Subcutaneous abdominal adipose tissue (tissue), 5 donors: ENCODE measurements at regions not wholly inside any gene's neighbourhood (a gene's known extent, or its start where the extent isn't known, plus 50 kb on each side); places are given as distances from the start of the nearest gene placed in this dataset.

Experiments
- H3K27ac ChIP-seq: one replicate; pipeline ENCODE4 v1.7.0; 2013; ENCODE audit warnings: low read depth, mild to moderate bottlenecking, inconsistent platforms, low read length, moderate library complexity
- H3K27me3 ChIP-seq, 5 donors: one replicate each; pipeline ENCODE4 v1.7.0; 2013; ENCODE audit warnings: low read length in 5 of 5, inconsistent platforms in 1 of 5; ENCODE audit not compliant: control insufficient read depth in 5 of 5, insufficient read depth in 4 of 5
- H3K36me3 ChIP-seq, 5 donors: one replicate each; pipeline ENCODE4 v1.7.0; 2013; ENCODE audit warnings: low read length in 5 of 5; ENCODE audit not compliant: control insufficient read depth in 5 of 5, insufficient read depth in 5 of 5
- H3K4me1 ChIP-seq, 5 donors: one replicate each; pipeline ENCODE4 v1.7.0; 2013; ENCODE audit warnings: low read length in 5 of 5, mild to moderate bottlenecking in 3 of 5, moderate library complexity in 1 of 5; ENCODE audit not compliant: control insufficient read depth in 5 of 5, insufficient read depth in 5 of 5
- H3K4me3 ChIP-seq, 5 donors: one replicate each; pipeline ENCODE4 v1.7.0; 2013; ENCODE audit warnings: low read length in 5 of 5, low read depth in 1 of 5
- H3K9ac ChIP-seq, 5 donors: one replicate each; pipeline ENCODE4 v1.7.0; 2013; ENCODE audit warnings: low read length in 5 of 5, mild to moderate bottlenecking in 4 of 5, moderate library complexity in 3 of 5
- H3K9me3 ChIP-seq, 5 donors: one replicate each; pipeline ENCODE4 v1.7.0; 2013; ENCODE audit warnings: low read length in 5 of 5; ENCODE audit not compliant: control insufficient read depth in 5 of 5
- donor health status: healthy.
- donor health status: healthy.
- donor health status: healthy.
- donor health status: healthy.
- donor health status: healthy.

DNA sequence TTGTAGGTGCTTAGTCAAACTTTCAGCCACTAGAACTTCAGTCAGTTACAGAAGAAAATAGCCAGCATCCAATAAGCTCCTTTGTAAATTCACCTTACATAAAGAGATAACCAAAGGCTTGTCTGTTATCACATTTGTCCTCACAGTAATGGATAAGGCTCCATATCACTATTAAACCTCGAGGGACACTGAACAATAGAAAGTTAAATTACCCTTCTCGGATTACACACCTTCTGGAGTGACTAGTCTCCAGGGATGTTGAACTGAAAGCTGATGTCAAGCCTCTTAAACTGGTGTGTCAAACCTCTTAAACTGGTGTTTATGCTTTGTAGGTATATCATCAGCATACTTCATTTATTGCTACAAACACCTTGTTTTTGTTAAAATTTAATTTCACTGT, 639.0 kb downstream of the CENPC start:
- H3K9me3 ChIP-seq = no peaks in the 10 kb centered on the region
- H3K36me3 ChIP-seq = no peaks in the 10 kb centered on the region
- H3K4me3 ChIP-seq = no peak overlapping the region

DNA sequence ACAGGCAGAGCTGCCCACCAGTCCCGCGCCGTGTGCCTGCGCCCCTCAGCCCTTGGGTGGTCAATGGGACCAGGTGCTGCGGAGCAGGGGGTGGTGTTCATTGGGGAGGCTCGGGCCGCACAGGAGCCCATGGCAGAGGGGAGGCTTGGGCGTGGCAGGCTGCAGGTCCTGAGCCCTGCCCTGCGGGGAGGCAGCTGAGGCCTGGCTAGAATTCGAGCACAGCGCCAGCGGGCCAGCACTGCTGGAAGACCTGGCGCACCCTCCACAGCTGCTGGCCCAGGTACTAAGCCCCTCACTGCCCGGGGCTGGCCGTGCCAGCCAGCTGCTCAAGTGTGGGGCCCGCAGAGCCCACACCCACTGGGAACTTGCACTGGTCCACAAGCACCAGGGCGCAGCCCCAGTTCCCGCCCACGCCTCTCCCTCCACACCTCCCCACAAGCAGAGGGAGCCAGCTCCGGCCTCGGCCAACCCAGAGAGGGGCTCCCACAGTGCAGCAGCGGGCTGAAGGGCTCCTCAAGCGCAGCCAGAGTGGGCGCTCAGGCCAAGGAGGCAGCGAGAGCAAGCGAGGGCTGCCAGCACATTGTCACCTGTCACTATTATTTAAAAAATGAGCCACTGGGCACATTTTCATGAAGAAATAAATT, 645.8 kb downstream of the CENPC start:
- no peaks in the 10 kb centered on the region for H3K36me3 ChIP-seq
- H3K4me3 ChIP-seq = no peak overlapping the region
- H3K4me1 ChIP-seq = no peaks in the 10 kb centered on the region
- H3K27ac ChIP-seq = no peak overlapping the region
- H3K27me3 ChIP-seq = no peaks in the 10 kb centered on the region
- no peak overlapping the region for H3K9ac ChIP-seq
- peaks cover 0 to 3% (median 2%) of the 10 kb centered on the region in 5 donors for H3K9me3 ChIP-seq

More for the DNA sequence above, 639.0 kb downstream of the CENPC start:
- Histone ChIP-seq H3K27me3 (no peaks in the 10 kb centered on the region), H3K4me1 (no peaks in the 10 kb centered on the region), H3K27ac (no peak overlapping the region), H3K9ac (no peak overlapping the region)

DNA sequence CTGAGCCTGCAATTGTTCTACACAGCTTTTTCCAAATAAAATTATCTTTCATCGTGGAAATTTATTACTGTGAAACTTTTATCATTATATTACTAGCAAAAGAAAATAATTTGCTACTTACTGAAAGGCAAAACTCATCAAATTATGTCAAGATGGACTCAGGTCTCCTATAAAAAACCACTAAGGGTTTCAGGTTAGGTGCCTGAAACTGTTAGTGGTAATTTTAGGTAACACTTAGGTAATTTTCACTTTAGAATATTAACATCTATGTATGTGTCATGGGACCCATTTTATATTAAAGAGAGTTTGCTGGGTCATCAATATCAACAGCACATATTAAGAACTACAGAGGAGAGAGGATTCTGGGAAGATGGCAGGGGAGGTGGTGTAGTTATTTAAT, 651.5 kb downstream of the CENPC start:
- Histone ChIP-seq H3K4me1 (no peaks in the 10 kb centered on the region), H3K27ac (no peak overlapping the region), H3K4me3 (no peak overlapping the region), H3K9ac (no peak overlapping the region), H3K27me3 (peaks cover 0 to 5% (median 0%) of the 10 kb centered on the region in 5 donors), H3K9me3 (no peaks in the 10 kb centered on the region), H3K36me3 (no peaks in the 10 kb centered on the region)

DNA sequence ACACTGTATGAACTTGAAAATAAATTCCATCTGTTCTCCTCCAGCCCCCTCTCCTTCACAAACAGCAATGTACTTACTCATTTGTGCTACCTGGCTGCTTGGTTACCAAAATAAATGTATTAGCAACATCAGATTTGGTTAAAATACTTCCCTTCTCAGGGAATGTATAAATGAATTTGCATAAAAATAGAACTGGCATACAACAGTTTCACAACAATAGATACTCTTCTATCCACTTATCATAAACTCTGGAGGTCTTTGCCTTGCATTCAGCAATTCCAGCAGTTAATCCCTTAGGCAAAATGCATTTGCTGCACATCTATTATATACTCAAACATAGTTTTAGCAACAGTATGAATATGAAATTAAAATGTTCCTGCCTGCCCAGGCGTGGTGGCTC, 658.2 kb downstream of the CENPC start:
- no peak overlapping the region for H3K9ac ChIP-seq
- H3K4me1 ChIP-seq = no peaks in the 10 kb centered on the region
- no peak overlapping the region for H3K27ac ChIP-seq
- H3K9me3 ChIP-seq = peaks cover 0 to 6% (median 0%) of the 10 kb centered on the region in 5 donors
- no peak overlapping the region for H3K4me3 ChIP-seq
- no peaks in the 10 kb centered on the region for H3K36me3 ChIP-seq
- H3K27me3 ChIP-seq = peaks cover 0 to 5% (median 0%) of the 10 kb centered on the region in 5 donors

DNA sequence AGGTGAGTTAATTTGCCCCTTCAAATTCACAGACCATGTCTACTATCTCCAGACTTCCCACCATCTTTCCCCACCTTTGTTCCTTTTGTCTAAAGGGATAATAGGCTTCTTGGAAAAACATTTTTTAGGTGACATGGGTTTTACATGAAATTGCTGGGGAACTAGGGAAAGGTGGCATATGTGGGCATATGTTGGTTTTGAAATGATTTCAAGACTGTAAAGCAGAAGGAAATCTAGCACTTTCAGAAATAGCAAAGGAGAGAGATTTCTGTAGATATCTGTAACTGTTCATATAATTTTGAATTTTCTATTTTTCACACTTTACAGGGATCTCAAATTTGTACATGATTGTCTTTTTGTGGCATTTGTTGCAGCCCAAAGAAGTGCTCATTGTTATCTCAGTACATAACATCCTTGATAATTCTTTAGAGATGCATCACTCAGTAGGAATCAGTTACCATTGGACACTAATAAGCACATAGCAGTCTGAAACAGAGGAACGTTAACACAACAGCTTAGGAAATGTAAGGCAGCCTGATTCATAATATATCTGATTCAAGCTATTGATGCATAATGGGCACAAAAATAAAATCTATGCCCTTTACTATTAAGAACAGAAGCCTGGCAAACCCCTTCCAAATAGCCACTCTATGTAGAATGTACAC, 659.7 kb downstream of the CENPC start:
- H3K27ac ChIP-seq = no peak overlapping the region
- peaks cover 0 to under 1% (median 0%) of the 10 kb centered on the region in 5 donors for H3K27me3 ChIP-seq
- H3K4me1 ChIP-seq = no peaks in the 10 kb centered on the region
- no peak overlapping the region for H3K9ac ChIP-seq
- no peaks in the 10 kb centered on the region for H3K36me3 ChIP-seq
- H3K4me3 ChIP-seq = no peak overlapping the region
- peaks cover 0 to 6% (median 0%) of the 10 kb centered on the region in 5 donors for H3K9me3 ChIP-seq

DNA sequence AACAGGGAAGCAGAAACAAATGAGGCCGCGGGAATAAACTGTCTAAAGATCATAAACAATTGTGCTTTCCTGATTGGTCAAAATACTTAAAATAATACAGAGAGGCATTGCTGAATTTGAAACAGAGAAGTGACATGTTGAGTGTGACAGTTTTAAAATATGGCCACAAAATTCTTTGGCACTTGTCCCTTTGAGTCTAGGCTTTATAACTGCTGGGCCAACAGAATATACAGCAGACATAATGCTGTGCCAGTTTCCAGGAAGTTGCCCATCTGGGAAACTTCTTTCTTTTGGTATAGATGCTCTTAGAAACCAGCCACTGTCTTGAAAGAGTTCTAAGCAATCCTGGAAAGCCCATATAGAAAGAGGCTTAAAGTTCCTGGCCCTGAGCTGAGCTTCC, 668.4 kb downstream of the CENPC start:
- no peak overlapping the region for H3K27ac ChIP-seq
- no peak overlapping the region for H3K4me3 ChIP-seq
- no peaks in the 10 kb centered on the region for H3K4me1 ChIP-seq
- H3K27me3 ChIP-seq = no peaks in the 10 kb centered on the region
- no peak overlapping the region for H3K9ac ChIP-seq
- H3K36me3 ChIP-seq = no peaks in the 10 kb centered on the region
- H3K9me3 ChIP-seq = no peaks in the 10 kb centered on the region

DNA sequence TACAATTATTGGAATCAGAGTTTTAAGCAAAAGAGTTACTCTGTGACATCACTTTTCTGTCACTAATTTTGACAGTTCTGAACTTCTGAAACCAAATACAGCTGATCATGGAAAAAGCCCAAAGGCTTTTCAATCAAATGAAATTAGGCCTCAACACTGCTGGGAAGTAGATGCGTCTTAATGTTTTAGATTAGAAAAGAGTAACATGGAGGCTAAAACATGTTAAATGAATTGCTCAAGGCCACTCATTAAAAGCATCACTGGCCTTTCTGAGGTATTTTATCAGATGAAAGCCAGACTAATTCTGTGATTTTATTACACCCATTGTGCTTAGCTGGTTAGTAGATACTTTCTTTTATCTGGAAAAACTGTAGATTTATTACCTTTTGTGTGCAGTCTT, 672.6 kb downstream of the CENPC start:
- Histone ChIP-seq H3K27me3 (no peaks in the 10 kb centered on the region), H3K36me3 (no peaks in the 10 kb centered on the region), H3K27ac (no peak overlapping the region), H3K9me3 (no peaks in the 10 kb centered on the region), H3K4me1 (no peaks in the 10 kb centered on the region), H3K9ac (no peak overlapping the region), H3K4me3 (no peak overlapping the region)

DNA sequence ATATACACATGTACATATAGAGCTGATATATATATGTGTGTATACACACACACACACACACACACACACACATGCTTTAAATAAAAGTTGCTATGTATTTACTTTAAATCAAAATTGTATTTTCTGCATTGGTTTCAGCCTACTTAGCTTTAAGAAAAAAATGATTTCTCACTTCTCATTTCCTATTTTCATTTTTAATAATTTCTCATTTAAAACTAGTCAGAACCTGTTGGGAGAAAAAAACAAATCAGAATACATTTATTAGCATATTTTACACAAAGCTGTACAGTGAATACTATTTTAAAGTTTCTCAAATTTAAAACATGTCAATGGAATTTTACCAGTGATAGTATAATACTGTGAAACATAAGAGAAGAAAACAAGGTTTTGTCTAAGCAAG, 681.8 kb downstream of the CENPC start:
- H3K9ac ChIP-seq = no peak overlapping the region
- H3K36me3 ChIP-seq = no peaks in the 10 kb centered on the region
- H3K27me3 ChIP-seq = no peaks in the 10 kb centered on the region
- no peak overlapping the region for H3K4me3 ChIP-seq
- no peaks in the 10 kb centered on the region for H3K9me3 ChIP-seq
- no peak overlapping the region for H3K27ac ChIP-seq
- no peaks in the 10 kb centered on the region for H3K4me1 ChIP-seq

DNA sequence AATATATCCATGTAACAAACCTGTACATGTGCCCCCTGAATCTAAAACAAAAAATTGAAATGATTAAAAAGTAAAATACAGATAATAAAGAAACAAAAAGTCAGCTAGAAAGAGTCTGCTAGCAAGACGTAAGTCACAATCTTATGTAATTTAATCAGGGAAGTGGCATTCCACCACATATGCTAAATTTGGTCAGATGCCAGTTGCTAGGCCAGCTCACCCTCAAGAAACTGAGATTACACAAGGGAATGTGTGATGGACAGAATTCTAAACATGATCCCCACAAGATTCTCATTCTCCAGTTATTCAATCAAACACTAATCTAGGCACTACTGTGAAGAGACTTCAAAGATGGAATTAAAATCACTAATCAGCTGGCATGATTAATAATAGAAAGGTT, 689.3 kb downstream of the CENPC start:
- H3K27ac ChIP-seq = no peak overlapping the region
- H3K4me3 ChIP-seq = no peak overlapping the region
- no peaks in the 10 kb centered on the region for H3K36me3 ChIP-seq
- no peaks in the 10 kb centered on the region for H3K27me3 ChIP-seq
- H3K4me1 ChIP-seq = no peaks in the 10 kb centered on the region
- H3K9ac ChIP-seq = no peak overlapping the region
- H3K9me3 ChIP-seq = no peaks in the 10 kb centered on the region

DNA sequence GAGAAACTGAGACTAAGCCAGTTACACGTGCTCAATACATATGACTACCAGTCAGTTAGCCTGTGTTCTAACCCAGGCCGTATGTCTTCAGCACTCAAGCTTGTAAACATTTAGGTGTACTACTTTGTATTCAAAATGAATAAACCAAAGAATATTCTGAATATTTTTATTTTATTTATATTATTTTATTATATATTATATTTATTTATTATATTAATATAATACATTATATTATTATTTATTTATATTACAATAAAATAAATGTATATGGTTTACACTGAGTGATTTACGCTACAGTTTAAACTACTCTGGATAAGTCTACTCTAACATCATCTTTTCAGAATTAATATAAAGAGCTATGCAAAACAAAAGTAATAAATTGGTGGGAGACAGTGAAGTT, 691.5 kb downstream of the CENPC start:
- no peaks in the 10 kb centered on the region for H3K4me1 ChIP-seq
- no peaks in the 10 kb centered on the region for H3K9me3 ChIP-seq
- H3K36me3 ChIP-seq = no peaks in the 10 kb centered on the region
- no peaks in the 10 kb centered on the region for H3K27me3 ChIP-seq
- no peak overlapping the region for H3K4me3 ChIP-seq
- no peak overlapping the region for H3K27ac ChIP-seq
- H3K9ac ChIP-seq = no peak overlapping the region
